Pancreas (tissue), 10 donors: ENCODE measurements at regions not wholly inside any gene's neighbourhood (a gene's known extent, or its start where the extent isn't known, plus 50 kb on each side); places are given as distances from the start of the nearest gene placed in this dataset.

Experiments used
- ATAC-seq, 4 donors: fragments of 200-7000 bp; cut with Tn5 transposase; one replicate each; pipeline versions ENCODE4 v1.8.0 to v1.9.1; 2020; ENCODE audit warnings: mild to moderate bottlenecking in 4 of 4, moderate library complexity in 4 of 4
- DNase-seq, 6 donors: peaks; one replicate each; pipeline ENCODE4 v3.0.0-alpha.2; 2020
- FAIRE-seq: peaks from 2 replicates; lab custom pipeline; 2012; peaks lifted over from hg19 to GRCh38; lab: Jason Lieb, UNC
- H3K27ac ChIP-seq, 4 donors: fragments of 200-600 bp; sonication (generic); 1 replicate in 3 of 4; 2 replicates in 1 of 4; pipeline versions ENCODE4 v1.5.0 to v1.8.0; 2020
- H3K27me3 ChIP-seq, 4 donors: fragments of 200-600 bp; one replicate each; pipeline ENCODE4 v1.8.0; 2021
- H3K36me3 ChIP-seq, 3 donors: fragments of 200-600 bp; sonication (generic) in 1 of 3; one replicate each; pipeline versions ENCODE4 v1.5.0 to v1.8.0; 2020 to 2021
- H3K4me1 ChIP-seq, 3 donors: fragments of 200-600 bp; one replicate each; pipeline ENCODE4 v1.8.0; 2021
- H3K4me3 ChIP-seq, 4 donors: fragments of 200-600 bp; sonication (generic) in 2 of 4; one replicate each; pipeline versions ENCODE4 v1.5.0 to v1.8.0; 2020 to 2021
- H3K9me3 ChIP-seq, 4 donors: fragments of 200-600 bp; one replicate each; pipeline ENCODE4 v1.8.0; 2021
- CTCF ChIP-seq, 4 donors: fragments of 200-600 bp; sonication (generic) in 3 of 4; IDR thresholded peaks; one replicate each; pipeline versions ENCODE4 v1.5.0 to v1.8.0; 2021; ENCODE audit warnings: antibody characterized with exemption in 4 of 4
- WGBS, 2 donors: extraction: QIAGEN DNeasy Blood & Tissue Kit; methylation state at CpG; one replicate each; pipeline ENCODE4 v1.1.7; 2013; 5-methylcytosine and 5-hydroxymethylcytosine counted together
- intact Hi-C, 3 donors: fragments of 100-400 bp; cut with DNase I; formaldehyde crosslinking; loops; one replicate each; pipeline versions ENCODE4 v1.11.1 to v1.14.2; 2022
- donor health status: healthy with polysubstance abuse.
- donor health status: DM: no; HTN: no; CAD: no; lungs with moderate emphysema.
- donor health status: DM: no; HTN: no; CAD: no.
- donor health status: control.
- donor health status: control.
- donor health status: Bipolar disorder and iron deficiency.
- donor health status: DM: yes; HTN: yes; CAD: no.
- donor health status: DM: no; HTN: no; CAD: no.
- donor health status: DM: no; HTN: no; CAD: no.
- donor health status: DM: yes; HTN: yes; CAD: no.

GRCh38 chr2:147041121-147041494 lies 803.7 kb upstream of the ACVR2A start:
- Histone ChIP-seq H3K36me3 (no peaks in the 10 kb centered on the region), H3K27me3 (no peaks in the 10 kb centered on the region), H3K4me1 (no peaks in the 10 kb centered on the region), H3K9me3 (no peaks in the 10 kb centered on the region), H3K27ac (no peak overlapping the region), H3K4me3 (no peak overlapping the region)
- FAIRE-seq (no peak), DNase-seq (no peak), ATAC-seq (no peak)
- WGBS, 2 donors = 88 to 94% methylated on average over 1 of the region's 1 CpG
- no peak for TF ChIP-seq CTCF (IDR thresholded peaks at IDR 0.05)
- intact Hi-C loops = loop anchor here in 1 of 3 donors (10.0 kb wide), 1 partner anchor 874 kb away; no protein-coding TSS in a partner anchor

GRCh38 chr2:147040298-147041120 lies 804.3 kb upstream of the ACVR2A start:
- ATAC-seq (no peak), FAIRE-seq (peak; percentile 63), DNase-seq (no peak)
- no peak for TF ChIP-seq CTCF (IDR thresholded peaks at IDR 0.05)
- 60 to 77% methylated on average over 1 of the region's 1 CpG for WGBS, 2 donors
- no peaks in the 10 kb centered on the region for H3K36me3 ChIP-seq
- no peaks in the 10 kb centered on the region for H3K4me1 ChIP-seq
- H3K27me3 ChIP-seq = no peaks in the 10 kb centered on the region
- H3K9me3 ChIP-seq = no peaks in the 10 kb centered on the region
- H3K4me3 ChIP-seq = no peak overlapping the region
- intact Hi-C loops = loop anchor here in 1 of 3 donors (10.0 kb wide), 1 partner anchor 874 kb away; no protein-coding TSS in a partner anchor
- no peak overlapping the region for H3K27ac ChIP-seq

GRCh38 chr2:147037048-147037447 lies 807.8 kb upstream of the ACVR2A start:
- no peak for ATAC-seq
- FAIRE-seq = no peak
- no peaks in the 10 kb centered on the region for H3K36me3 ChIP-seq
- H3K4me1 ChIP-seq = no peaks in the 10 kb centered on the region
- intact Hi-C loops = no loop called here
- H3K4me3 ChIP-seq = no peak overlapping the region
- WGBS, 2 donors = 82 to 86% methylated on average over 3 of the region's 3 CpGs
- H3K9me3 ChIP-seq = no peaks in the 10 kb centered on the region
- no peak overlapping the region for H3K27ac ChIP-seq
- no peak for TF ChIP-seq CTCF (IDR thresholded peaks at IDR 0.05)
- H3K27me3 ChIP-seq = no peaks in the 10 kb centered on the region
- DNase-seq = no peak

GRCh38 chr2:147033044-147033443 lies 811.8 kb upstream of the ACVR2A start:
- H3K27ac ChIP-seq = no peak overlapping the region
- H3K4me3 ChIP-seq = no peak overlapping the region
- TF ChIP-seq CTCF (IDR thresholded peaks at IDR 0.05) = no peak
- DNase-seq (no peak), ATAC-seq (no peak), FAIRE-seq (no peak)
- H3K27me3 ChIP-seq = no peaks in the 10 kb centered on the region
- peaks cover 0 to 10% (median 9%) of the 10 kb centered on the region in 3 donors for H3K4me1 ChIP-seq
- intact Hi-C loops = no loop called here
- H3K9me3 ChIP-seq = no peaks in the 10 kb centered on the region
- no peaks in the 10 kb centered on the region for H3K36me3 ChIP-seq
- WGBS, 2 donors = 87 to 90% methylated on average over 1 of the region's 1 CpG

GRCh38 chr2:147031897-147032296 lies 812.9 kb upstream of the ACVR2A start:
- intact Hi-C loops = no loop called here
- Histone ChIP-seq H3K27ac (no peak overlapping the region), H3K9me3 (no peaks in the 10 kb centered on the region), H3K36me3 (no peaks in the 10 kb centered on the region), H3K27me3 (no peaks in the 10 kb centered on the region), H3K4me3 (no peak overlapping the region), H3K4me1 (peaks cover 0 to 10% (median 9%) of the 10 kb centered on the region in 3 donors)
- DNase-seq (no peak), FAIRE-seq (no peak), ATAC-seq (peak; percentile 43 to 76 (median 60))
- TF ChIP-seq CTCF (IDR thresholded peaks at IDR 0.05) = no peak
- WGBS, 2 donors = 13 to 17% methylated on average over 3 of the region's 3 CpGs
